ENCODE measurements at regions not wholly inside any gene's neighbourhood (a gene's known extent, or its start where the extent isn't known, plus 50 kb on each side); places are given as distances from the start of the nearest gene placed in this dataset.
"Not testable (repeated sequence)": the region's sequence is repeated elsewhere in the genome, so short reads cannot be mapped to it uniquely, and the experiment has no call there.

- no peaks in the 10 kb centered on the region for H3K27me3 ChIP-seq (ENCODE audit: insufficient read depth, insufficient read length)
These were observed 546.7 kb upstream of the ADGRL2 start for GRCh38 chr1:81254068-81254467.

DNA sequence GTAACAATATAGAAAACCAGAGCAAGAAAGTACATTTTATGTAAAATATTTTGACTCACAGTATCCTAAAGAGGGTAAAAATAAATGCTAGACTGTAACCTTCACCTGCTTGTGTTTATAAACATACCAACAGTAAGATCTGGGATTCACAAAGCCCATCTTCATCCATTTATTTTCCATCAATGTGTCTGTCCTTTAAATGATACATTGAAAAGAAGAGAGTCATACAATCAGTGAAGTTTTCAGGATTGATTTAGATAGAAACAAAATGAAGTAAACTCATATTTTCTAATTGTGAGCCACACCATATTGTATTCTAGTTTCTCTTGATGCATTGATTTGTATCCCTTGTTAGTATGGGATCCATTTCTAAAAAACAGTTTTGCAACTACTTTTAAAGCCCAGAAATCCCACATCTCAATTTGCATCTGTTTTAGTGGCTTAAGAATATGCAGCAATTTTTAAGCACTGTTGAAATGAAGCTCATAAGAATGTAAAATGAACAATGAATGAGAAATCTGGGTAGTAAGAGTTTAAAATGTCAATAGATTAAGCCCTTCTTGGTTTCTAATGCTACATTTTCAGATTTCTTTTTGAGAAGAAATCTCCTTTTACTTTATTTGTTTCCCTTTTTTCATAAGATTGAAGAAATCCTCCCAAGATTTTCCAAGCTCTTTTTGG, 548.1 kb upstream of the ADGRL2 start:
- no peak overlapping the region for H3K9ac ChIP-seq (ENCODE audit: insufficient read length, low read depth)

More at GRCh38 chr1:81254068-81254467, 546.7 kb upstream of the ADGRL2 start:
- no peak overlapping the region for H3K9ac ChIP-seq (ENCODE audit: insufficient read length, low read depth)
- no peaks in the 10 kb centered on the region for H3K4me1 ChIP-seq (ENCODE audit: insufficient read depth, insufficient read length)
- H3K9me3 ChIP-seq (ENCODE audit: insufficient read depth, low read length) = peaks cover 57% of the 10 kb centered on the region; the same call in 1 of the 2 replicates
- no peaks in the 10 kb centered on the region for H3K36me3 ChIP-seq (ENCODE audit: insufficient read depth, insufficient read length, low read length)
- H3K4me3 ChIP-seq (ENCODE audit: insufficient read length, low read depth) = no peak overlapping the region
- TF ChIP-seq SUZ12 (IDR thresholded peaks at IDR 0.05; ENCODE audit: extremely low read depth, insufficient read depth, insufficient read length) = no peak
- no peak for TF ChIP-seq YY1 (IDR thresholded peaks at IDR 0.05; ENCODE audit: insufficient read depth, insufficient read length)
- TF ChIP-seq ZNF274 (IDR thresholded peaks at IDR 0.05; ENCODE audit: low read depth, low read length) = no peak
- no peak for DNase-seq (ENCODE audit: low read depth, low spot score)

DNA sequence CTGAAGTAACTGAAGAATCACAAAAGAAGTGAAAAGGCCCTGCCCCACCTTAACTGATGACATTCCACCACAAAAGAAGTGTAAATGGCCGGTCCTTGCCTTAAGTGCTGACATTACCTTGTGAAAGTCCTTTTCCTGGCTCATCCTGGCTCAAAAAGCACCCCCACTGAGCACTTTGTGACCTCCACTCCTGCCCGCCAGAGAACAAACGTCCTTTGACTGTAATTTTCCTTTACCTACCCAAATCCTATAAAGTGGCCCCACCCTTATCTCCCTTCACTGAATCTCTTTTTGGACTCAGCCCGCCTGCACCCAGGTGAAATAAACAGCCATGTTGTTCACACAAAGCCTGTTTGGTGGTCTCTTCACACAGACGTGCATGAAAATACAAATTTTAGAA, 549.9 kb upstream of the ADGRL2 start:
- peaks cover 45% of the 10 kb centered on the region; the same call in 1 of the 2 replicates for H3K9me3 ChIP-seq (ENCODE audit: insufficient read depth, low read length)
- not testable (repeated sequence) for H3K4me1 ChIP-seq (ENCODE audit: insufficient read depth, insufficient read length); H3K4me3 ChIP-seq (ENCODE audit: insufficient read length, low read depth); H3K9ac ChIP-seq (ENCODE audit: insufficient read length, low read depth); H3K27me3 ChIP-seq (ENCODE audit: insufficient read depth, insufficient read length); H3K36me3 ChIP-seq (ENCODE audit: insufficient read depth, insufficient read length, low read length)
- DNase-seq (ENCODE audit: low read depth, low spot score) = peak; percentile 48

More for the DNA sequence above, 548.1 kb upstream of the ADGRL2 start:
- Histone ChIP-seq H3K9me3 (ENCODE audit: insufficient read depth, low read length) (peaks cover 53% of the 10 kb centered on the region; the same call in 1 of the 2 replicates), H3K36me3 (ENCODE audit: insufficient read depth, insufficient read length, low read length) (no peaks in the 10 kb centered on the region), H3K27me3 (ENCODE audit: insufficient read depth, insufficient read length) (no peaks in the 10 kb centered on the region), H3K4me3 (ENCODE audit: insufficient read length, low read depth) (no peak overlapping the region), H3K4me1 (ENCODE audit: insufficient read depth, insufficient read length) (no peaks in the 10 kb centered on the region)
- no peak for TF ChIP-seq SUZ12 (IDR thresholded peaks at IDR 0.05; ENCODE audit: extremely low read depth, insufficient read depth, insufficient read length)
- no peak for TF ChIP-seq YY1 (IDR thresholded peaks at IDR 0.05; ENCODE audit: insufficient read depth, insufficient read length)
- TF ChIP-seq ZNF274 (IDR thresholded peaks at IDR 0.05; ENCODE audit: low read depth, low read length) = no peak
- no peak for DNase-seq (ENCODE audit: low read depth, low spot score)

DNA sequence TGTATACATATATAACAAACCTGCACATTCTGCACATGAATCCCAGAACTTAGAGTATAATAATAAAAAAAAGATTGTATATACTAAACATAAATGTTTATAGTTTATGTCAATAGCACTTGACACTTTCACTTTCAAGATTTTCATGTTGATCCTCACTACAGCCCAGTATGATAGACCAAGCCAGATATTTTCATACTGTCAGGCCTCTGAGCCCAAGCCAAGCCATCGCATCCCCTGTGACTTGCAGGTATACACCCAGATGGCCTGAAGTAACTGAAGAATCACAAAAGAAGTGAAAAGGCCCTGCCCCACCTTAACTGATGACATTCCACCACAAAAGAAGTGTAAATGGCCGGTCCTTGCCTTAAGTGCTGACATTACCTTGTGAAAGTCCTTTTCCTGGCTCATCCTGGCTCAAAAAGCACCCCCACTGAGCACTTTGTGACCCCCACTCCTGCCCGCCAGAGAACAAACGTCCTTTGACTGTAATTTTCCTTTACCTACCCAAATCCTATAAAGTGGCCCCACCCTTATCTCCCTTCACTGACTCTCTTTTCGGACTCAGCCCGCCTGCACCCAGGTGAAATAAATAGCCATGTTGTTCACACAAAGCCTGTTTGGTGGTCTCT, 555.5 kb upstream of the ADGRL2 start:
- H3K36me3 ChIP-seq (ENCODE audit: insufficient read depth, insufficient read length, low read length); H3K27me3 ChIP-seq (ENCODE audit: insufficient read depth, insufficient read length); H3K4me3 ChIP-seq (ENCODE audit: insufficient read length, low read depth); H3K9ac ChIP-seq (ENCODE audit: insufficient read length, low read depth); DNase-seq (ENCODE audit: low read depth, low spot score); H3K4me1 ChIP-seq (ENCODE audit: insufficient read depth, insufficient read length): not testable (repeated sequence)
- peaks cover 19% of the 10 kb centered on the region for H3K9me3 ChIP-seq (ENCODE audit: insufficient read depth, low read length)

- H3K36me3 ChIP-seq (ENCODE audit: insufficient read depth, insufficient read length, low read length); DNase-seq (ENCODE audit: low read depth, low spot score); H3K9ac ChIP-seq (ENCODE audit: insufficient read length, low read depth); H3K4me3 ChIP-seq (ENCODE audit: insufficient read length, low read depth); H3K4me1 ChIP-seq (ENCODE audit: insufficient read depth, insufficient read length); H3K27me3 ChIP-seq (ENCODE audit: insufficient read depth, insufficient read length): not testable (repeated sequence)
- peaks cover 19% of the 10 kb centered on the region for H3K9me3 ChIP-seq (ENCODE audit: insufficient read depth, low read length)
These were observed 556.1 kb upstream of the ADGRL2 start for GRCh38 chr1:81244612-81245011.

GRCh38 chr1:81242103-81242502, 558.6 kb upstream of the ADGRL2 start:
- no peak for TF ChIP-seq SUZ12 (IDR thresholded peaks at IDR 0.05; ENCODE audit: extremely low read depth, insufficient read depth, insufficient read length)
- no peak for TF ChIP-seq YY1 (IDR thresholded peaks at IDR 0.05; ENCODE audit: insufficient read depth, insufficient read length)
- TF ChIP-seq ZNF274 (IDR thresholded peaks at IDR 0.05; ENCODE audit: low read depth, low read length) = no peak
- no peaks in the 10 kb centered on the region for H3K27me3 ChIP-seq (ENCODE audit: insufficient read depth, insufficient read length)
- no peaks in the 10 kb centered on the region for H3K36me3 ChIP-seq (ENCODE audit: insufficient read depth, insufficient read length, low read length)
- no peaks in the 10 kb centered on the region for H3K4me1 ChIP-seq (ENCODE audit: insufficient read depth, insufficient read length)
- DNase-seq (ENCODE audit: low read depth, low spot score) = no peak
- peaks cover 19% of the 10 kb centered on the region for H3K9me3 ChIP-seq (ENCODE audit: insufficient read depth, low read length)
- no peak overlapping the region for H3K4me3 ChIP-seq (ENCODE audit: insufficient read length, low read depth)
- no peak overlapping the region for H3K9ac ChIP-seq (ENCODE audit: insufficient read length, low read depth)

- Histone ChIP-seq H3K4me1 (ENCODE audit: insufficient read depth, insufficient read length) (no peaks in the 10 kb centered on the region), H3K27me3 (ENCODE audit: insufficient read depth, insufficient read length) (no peaks in the 10 kb centered on the region), H3K9me3 (ENCODE audit: insufficient read depth, low read length) (no peaks in the 10 kb centered on the region), H3K36me3 (ENCODE audit: insufficient read depth, insufficient read length, low read length) (no peaks in the 10 kb centered on the region), H3K4me3 (ENCODE audit: insufficient read length, low read depth) (no peak overlapping the region), H3K9ac (ENCODE audit: insufficient read length, low read depth) (no peak overlapping the region)
- no peak for DNase-seq (ENCODE audit: low read depth, low spot score)
- no peak for TF ChIP-seq ZNF274 (IDR thresholded peaks at IDR 0.05; ENCODE audit: low read depth, low read length)
- no peak for TF ChIP-seq YY1 (IDR thresholded peaks at IDR 0.05; ENCODE audit: insufficient read depth, insufficient read length)
- TF ChIP-seq SUZ12 (IDR thresholded peaks at IDR 0.05; ENCODE audit: extremely low read depth, insufficient read depth, insufficient read length) = no peak
These were observed 562.6 kb upstream of the ADGRL2 start for GRCh38 chr1:81238129-81238528.
